ENCODE measurements at regions not wholly inside any gene's neighbourhood (a gene's known extent, or its start where the extent isn't known, plus 50 kb on each side); places are given as distances from the start of the nearest gene placed in this dataset.
"Not testable (repeated sequence)": the region's sequence is repeated elsewhere in the genome, so short reads cannot be mapped to it uniquely, and the experiment has no call there.

- Mint-ChIP-seq H3K27me3 (peaks cover 26% of the 10 kb centered on the region), H3K9me3 (no peaks in the 10 kb centered on the region), H3K4me3 (no peak overlapping the region), H3K36me3 (ENCODE audit: low read depth) (no peaks in the 10 kb centered on the region), H3K4me1 (ENCODE audit: low read depth) (no peaks in the 10 kb centered on the region), H3K27ac (no peak overlapping the region)
Observed at GRCh38 chr2:95729597-95729955, 137.8 kb downstream of the TRIM43 start.

DNA sequence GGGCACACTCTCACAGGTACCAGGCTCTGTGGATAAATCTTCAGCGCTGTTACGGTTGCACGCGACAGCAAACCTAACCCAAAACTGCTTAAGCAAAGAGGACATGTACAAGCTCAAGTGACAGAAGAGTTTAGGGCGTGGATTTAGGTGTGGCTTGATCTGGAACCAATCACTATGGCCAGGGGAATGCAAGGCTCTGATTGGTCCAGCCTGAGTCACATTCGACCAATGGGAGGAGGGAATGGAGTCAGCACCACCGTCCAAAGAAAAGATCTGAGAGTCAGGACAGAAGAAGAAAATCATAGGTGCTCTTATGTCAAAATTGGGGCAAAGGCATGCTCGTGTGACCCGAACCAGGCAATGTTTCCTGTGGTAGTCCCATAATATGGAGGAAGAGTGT lies 139.0 kb downstream of the TRIM43 start:
- Mint-ChIP-seq H3K4me1 (ENCODE audit: low read depth) (no peaks in the 10 kb centered on the region), H3K27me3 (peaks cover 31% of the 10 kb centered on the region), H3K27ac (no peak overlapping the region), H3K36me3 (ENCODE audit: low read depth) (no peaks in the 10 kb centered on the region), H3K4me3 (no peak overlapping the region), H3K9me3 (no peaks in the 10 kb centered on the region)

GRCh38 chr2:95734976-95735890 lies 143.4 kb downstream of the TRIM43 start:
- no peak overlapping the region for H3K27ac Mint-ChIP-seq
- no peaks in the 10 kb centered on the region for H3K36me3 Mint-ChIP-seq (ENCODE audit: low read depth)
- no peaks in the 10 kb centered on the region for H3K4me1 Mint-ChIP-seq (ENCODE audit: low read depth)
- H3K9me3 Mint-ChIP-seq: no peaks in the 10 kb centered on the region
- peaks cover 43% of the 10 kb centered on the region for H3K27me3 Mint-ChIP-seq
- H3K4me3 Mint-ChIP-seq: no peak overlapping the region

GRCh38 chr2:95738301-95738700 lies 146.5 kb downstream of the TRIM43 start:
- no peak overlapping the region for H3K27ac Mint-ChIP-seq
- peaks cover 43% of the 10 kb centered on the region for H3K27me3 Mint-ChIP-seq
- H3K36me3 Mint-ChIP-seq (ENCODE audit: low read depth): no peaks in the 10 kb centered on the region
- H3K4me3 Mint-ChIP-seq: no peak overlapping the region
- no peaks in the 10 kb centered on the region for H3K4me1 Mint-ChIP-seq (ENCODE audit: low read depth)
- H3K9me3 Mint-ChIP-seq: no peaks in the 10 kb centered on the region

DNA sequence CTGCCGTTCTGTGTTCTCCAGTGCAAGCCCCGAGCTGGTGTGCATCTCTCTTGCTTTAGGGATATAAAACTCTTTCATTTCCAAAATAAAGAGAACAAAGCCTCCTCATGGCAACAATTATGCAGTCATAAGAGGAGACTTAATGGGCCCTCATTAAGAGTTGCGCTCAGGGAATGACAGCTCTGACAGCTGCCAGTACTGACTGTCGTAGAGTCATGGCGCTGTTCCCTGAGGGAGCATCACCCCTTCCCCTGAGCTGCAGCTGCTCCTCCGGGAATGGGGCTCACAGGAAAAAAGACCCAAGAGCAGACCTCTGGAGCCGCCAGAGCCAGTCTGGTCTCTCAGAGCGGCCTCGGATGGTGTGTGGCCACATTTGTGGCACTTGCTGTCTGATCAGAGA lies 160.3 kb downstream of the TRIM43 start:
- H3K27ac Mint-ChIP-seq; H3K4me1 Mint-ChIP-seq (ENCODE audit: low read depth); H3K27me3 Mint-ChIP-seq; H3K9me3 Mint-ChIP-seq; H3K4me3 Mint-ChIP-seq; H3K36me3 Mint-ChIP-seq (ENCODE audit: low read depth): not testable (repeated sequence)

GRCh38 chr2:95753812-95754211 lies 162.0 kb downstream of the TRIM43 start:
- H3K4me3 Mint-ChIP-seq; H3K4me1 Mint-ChIP-seq (ENCODE audit: low read depth); H3K9me3 Mint-ChIP-seq; H3K27me3 Mint-ChIP-seq; H3K27ac Mint-ChIP-seq; H3K36me3 Mint-ChIP-seq (ENCODE audit: low read depth): not testable (repeated sequence)

- H3K4me1 Mint-ChIP-seq (ENCODE audit: low read depth); H3K36me3 Mint-ChIP-seq (ENCODE audit: low read depth); H3K4me3 Mint-ChIP-seq; H3K27me3 Mint-ChIP-seq; H3K27ac Mint-ChIP-seq; H3K9me3 Mint-ChIP-seq: not testable (repeated sequence)
Observed at GRCh38 chr2:95754213-95754612, 162.4 kb downstream of the TRIM43 start.

DNA sequence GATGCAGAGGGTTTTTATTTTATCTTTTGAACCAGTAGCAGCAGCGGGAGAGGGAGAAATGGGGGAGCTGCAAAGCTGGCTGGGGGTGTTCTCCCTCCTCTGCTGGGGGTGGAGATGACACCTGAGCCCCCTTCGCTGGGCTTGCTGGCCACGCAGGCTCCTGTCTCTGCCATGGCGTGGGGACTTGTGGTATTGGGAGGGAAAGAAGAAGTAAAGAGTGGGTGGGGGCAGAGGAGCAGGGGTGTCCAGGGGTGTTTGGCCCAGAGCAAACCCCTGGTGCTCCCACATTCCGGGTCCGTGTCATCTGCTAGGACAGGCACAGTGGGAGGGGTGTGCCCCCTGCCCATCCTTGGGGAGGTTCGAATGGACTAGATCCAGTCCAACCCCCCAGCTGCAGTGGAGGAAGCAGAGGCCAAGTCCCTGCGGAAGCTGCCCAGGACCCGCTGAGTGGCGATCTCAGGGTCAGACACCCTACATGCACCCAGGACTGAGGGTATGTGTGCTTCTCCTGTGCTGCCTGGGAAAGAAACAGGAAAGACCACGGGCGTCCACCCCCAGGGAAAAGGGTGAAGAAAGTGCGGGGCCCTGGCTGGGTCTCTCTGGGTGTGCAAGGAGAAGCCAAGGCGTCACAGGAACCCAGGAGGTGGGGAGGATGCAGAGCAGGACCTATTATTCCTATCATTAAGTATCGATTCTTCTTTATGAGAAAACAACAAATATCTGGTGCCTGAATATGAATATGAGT lies 163.2 kb downstream of the TRIM43 start:
- H3K4me1 Mint-ChIP-seq (ENCODE audit: low read depth); H3K27me3 Mint-ChIP-seq; H3K4me3 Mint-ChIP-seq; H3K36me3 Mint-ChIP-seq (ENCODE audit: low read depth); H3K9me3 Mint-ChIP-seq; H3K27ac Mint-ChIP-seq: not testable (repeated sequence)

- not testable (repeated sequence) for H3K36me3 Mint-ChIP-seq (ENCODE audit: low read depth); H3K9me3 Mint-ChIP-seq; H3K4me1 Mint-ChIP-seq (ENCODE audit: low read depth); H3K27me3 Mint-ChIP-seq; H3K4me3 Mint-ChIP-seq; H3K27ac Mint-ChIP-seq
Observed at GRCh38 chr2:95755956-95756669, 164.3 kb downstream of the TRIM43 start.

GRCh38 chr2:95757988-95758387 lies 166.2 kb downstream of the TRIM43 start:
- Mint-ChIP-seq H3K4me1 (ENCODE audit: low read depth) (no peaks in the 10 kb centered on the region), H3K27ac (no peak overlapping the region), H3K9me3 (no peaks in the 10 kb centered on the region), H3K36me3 (ENCODE audit: low read depth) (no peaks in the 10 kb centered on the region), H3K4me3 (no peak overlapping the region), H3K27me3 (no peaks in the 10 kb centered on the region)

DNA sequence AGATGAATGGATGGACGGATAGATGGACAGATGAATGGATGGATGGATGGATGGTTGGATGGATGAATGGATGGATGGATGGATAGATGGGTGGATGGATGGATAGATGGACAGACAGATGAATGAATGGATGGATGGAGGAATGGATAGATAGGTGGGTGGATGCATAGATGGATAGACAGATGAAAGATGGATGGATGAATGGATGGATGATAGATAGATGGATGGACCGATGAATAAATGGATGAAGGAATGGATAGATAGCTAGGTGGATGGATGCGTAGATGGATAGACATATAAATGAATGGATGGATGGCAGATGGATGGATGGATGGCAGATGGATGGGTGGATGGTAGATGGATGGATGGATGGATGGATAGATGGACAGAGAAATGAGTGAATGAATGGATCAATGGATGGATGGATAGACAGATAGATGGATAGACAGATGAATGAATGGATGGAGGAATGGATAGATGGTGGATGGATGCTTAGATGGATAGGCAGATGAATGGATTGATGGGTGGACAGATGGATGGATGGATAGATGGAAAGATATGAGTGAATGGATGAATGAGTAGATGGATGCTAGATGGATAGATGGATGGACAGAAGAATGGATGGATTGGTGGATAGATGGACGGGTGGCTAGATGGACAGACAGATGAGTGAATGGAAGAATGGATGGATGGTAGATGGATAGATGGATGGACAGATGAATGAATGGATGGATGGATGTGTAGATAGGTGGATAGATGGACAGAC lies 167.9 kb downstream of the TRIM43 start:
- Mint-ChIP-seq H3K4me1 (ENCODE audit: low read depth) (no peaks in the 10 kb centered on the region), H3K9me3 (no peaks in the 10 kb centered on the region), H3K27me3 (no peaks in the 10 kb centered on the region), H3K36me3 (ENCODE audit: low read depth) (no peaks in the 10 kb centered on the region), H3K4me3 (no peak overlapping the region), H3K27ac (no peak overlapping the region)

- Mint-ChIP-seq H3K4me1 (ENCODE audit: low read depth) (no peaks in the 10 kb centered on the region), H3K9me3 (no peaks in the 10 kb centered on the region), H3K27ac (no peak overlapping the region), H3K27me3 (no peaks in the 10 kb centered on the region), H3K4me3 (no peak overlapping the region), H3K36me3 (ENCODE audit: low read depth) (no peaks in the 10 kb centered on the region)
Observed at GRCh38 chr2:95760806-95761525, 169.2 kb downstream of the TRIM43 start.

DNA sequence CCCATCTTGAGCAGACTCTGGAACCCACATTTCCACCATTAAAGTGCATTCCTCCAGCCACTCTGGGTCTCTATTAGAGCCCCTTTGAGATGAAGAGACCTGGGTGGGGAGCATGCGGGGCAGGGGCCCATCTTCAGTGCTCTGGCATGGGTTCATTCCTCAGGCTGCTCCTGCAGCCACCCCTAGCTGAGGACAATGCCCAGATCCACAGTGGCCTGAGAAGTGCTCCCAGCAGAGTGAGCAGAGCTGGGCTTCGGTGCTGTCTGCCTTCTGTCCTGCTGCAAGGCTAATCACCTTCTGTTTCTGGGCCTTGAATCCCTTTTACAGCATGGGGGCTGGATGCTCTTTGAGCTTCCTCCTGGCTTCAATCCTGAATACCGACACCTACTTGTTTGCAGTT lies 169.8 kb downstream of the TRIM43 start:
- Mint-ChIP-seq H3K4me3 (no peak overlapping the region), H3K27me3 (no peaks in the 10 kb centered on the region), H3K9me3 (no peaks in the 10 kb centered on the region), H3K4me1 (ENCODE audit: low read depth) (no peaks in the 10 kb centered on the region), H3K36me3 (ENCODE audit: low read depth) (no peaks in the 10 kb centered on the region), H3K27ac (no peak overlapping the region)

Data from stimulated activated naive CD8-positive, alpha-beta T cell treated with anti-CD3 and anti-CD28 coated beads, Interleukin-15, Interleukin-2, amounts not matched to agents 100 ng/mL and 50 ng/mL, for 24 hours (primary cell).